OCI-LY1 (cell line): ENCODE measurements at regions not wholly inside any gene's neighbourhood (a gene's known extent, or its start where the extent isn't known, plus 50 kb on each side); places are given as distances from the start of the nearest gene placed in this dataset.

Experiments
- H2AFZ ChIP-seq: fragments of 200-600 bp; sonication (generic), shearing (Covaris generic); 2 replicates; pipeline ENCODE4 v1.6.0; 2014; ENCODE audit warnings: antibody characterized with exemption, mild to moderate bottlenecking, low read length
- H3F3A ChIP-seq: fragments of 200-600 bp; sonication (generic), shearing (Covaris generic); 2 replicates; pipeline ENCODE4 v1.6.0; 2014; ENCODE audit warnings: mild to moderate bottlenecking, antibody characterized with exemption, low read length, moderate library complexity; ENCODE audit not compliant: insufficient read depth
- H3K27ac ChIP-seq: fragments of 200-600 bp; sonication (generic); 2 replicates; pipeline ENCODE4 v1.5.1; 2014; ENCODE audit warnings: low read length, mixed run types, mild to moderate bottlenecking, low read depth; ENCODE audit not compliant: poor library complexity, severe bottlenecking
- H3K27me3 ChIP-seq: fragments of 200-600 bp; sonication (generic); 2 replicates; pipeline ENCODE4 v1.6.0; 2014; ENCODE audit warnings: antibody characterized with exemption, mild to moderate bottlenecking, low read length, moderate library complexity; ENCODE audit not compliant: insufficient read depth
- H3K36me3 ChIP-seq: fragments of 200-600 bp; sonication (generic); 2 replicates; pipeline ENCODE4 v1.6.1; 2014; ENCODE audit warnings: mild to moderate bottlenecking, antibody characterized with exemption, low read length, moderate library complexity, mixed read lengths; ENCODE audit not compliant: insufficient read depth
- H3K4me1 ChIP-seq: fragments of 200-600 bp; sonication (generic); 2 replicates; pipeline ENCODE4 v1.5.1; 2014; ENCODE audit warnings: mild to moderate bottlenecking, low read length, moderate library complexity; ENCODE audit not compliant: insufficient read depth, severe bottlenecking
- H3K4me2 ChIP-seq: fragments of 200-600 bp; sonication (generic), shearing (Covaris generic); 2 replicates; pipeline ENCODE4 v1.6.1; 2014; ENCODE audit warnings: low read length
- H3K4me3 ChIP-seq: fragments of 200-600 bp; sonication (generic); 2 replicates; pipeline ENCODE4 v1.5.1; 2014; ENCODE audit warnings: low read length, low read depth, mild to moderate bottlenecking, mixed read lengths; ENCODE audit not compliant: poor library complexity, severe bottlenecking
- H3K79me2 ChIP-seq: fragments of 200-600 bp; shearing (Covaris generic); 2 replicates; pipeline ENCODE4 v1.6.1; 2016; ENCODE audit warnings: mixed run types, low read length, mixed read lengths; ENCODE audit not compliant: insufficient read depth
- H3K9ac ChIP-seq: fragments of 200-600 bp; sonication (generic), shearing (Covaris generic); 2 replicates; pipeline ENCODE4 v1.6.1; 2014; ENCODE audit warnings: mild to moderate bottlenecking, low read length, mixed read lengths
- H3K9me2 ChIP-seq: fragments of 200-600 bp; sonication (generic), shearing (Covaris generic); 2 replicates; pipeline ENCODE4 v1.6.1; 2014; ENCODE audit warnings: low read depth, mild to moderate bottlenecking, low read length, mixed read lengths
- H3K9me3 ChIP-seq: fragments of 200-600 bp; shearing (Covaris generic); 2 replicates; pipeline ENCODE4 v1.6.1; 2014; ENCODE audit warnings: low read length, mixed read lengths
- H4K20me1 ChIP-seq: fragments of 200-600 bp; sonication (generic), shearing (Covaris generic); 2 replicates; pipeline ENCODE4 v1.6.0; 2016; ENCODE audit warnings: mild to moderate bottlenecking, low read length; ENCODE audit not compliant: insufficient read depth
- CTCF ChIP-seq: fragments of 200-600 bp; sonication (generic), shearing (Covaris generic); IDR thresholded peaks from 2 replicates; pipeline ENCODE4 v1.5.1; 2017; ENCODE audit warnings: mild to moderate bottlenecking, antibody characterized with exemption, low read length, moderate library complexity, mixed read lengths
- EZH2 ChIP-seq: fragments of 200-600 bp; sonication (generic), shearing (Covaris generic); IDR thresholded peaks from 2 replicates; pipeline ENCODE4 v1.8.0; 2017; ENCODE audit warnings: borderline replicate concordance, mixed run types, mild to moderate bottlenecking, antibody characterized with exemption, low read length, moderate library complexity, mixed read lengths

GRCh38 chr4:112933790-112934189 is 115.7 kb upstream of the ANK2 start:
- Histone ChIP-seq H4K20me1 (no peaks in the 10 kb centered on the region), H3F3A (no peaks in the 10 kb centered on the region), H3K9me2 (no peaks in the 10 kb centered on the region), H3K9me3 (no peaks in the 10 kb centered on the region), H3K4me1 (no peaks in the 10 kb centered on the region), H3K4me2 (no peak overlapping the region), H3K27ac (no peak overlapping the region), H3K36me3 (no peaks in the 10 kb centered on the region), H3K4me3 (no peak overlapping the region), H3K27me3 (no peaks in the 10 kb centered on the region), H2AFZ (no peak overlapping the region), H3K79me2 (no peaks in the 10 kb centered on the region), H3K9ac (no peak overlapping the region)
- no peak for TF ChIP-seq CTCF
- no peak for TF ChIP-seq EZH2

DNA sequence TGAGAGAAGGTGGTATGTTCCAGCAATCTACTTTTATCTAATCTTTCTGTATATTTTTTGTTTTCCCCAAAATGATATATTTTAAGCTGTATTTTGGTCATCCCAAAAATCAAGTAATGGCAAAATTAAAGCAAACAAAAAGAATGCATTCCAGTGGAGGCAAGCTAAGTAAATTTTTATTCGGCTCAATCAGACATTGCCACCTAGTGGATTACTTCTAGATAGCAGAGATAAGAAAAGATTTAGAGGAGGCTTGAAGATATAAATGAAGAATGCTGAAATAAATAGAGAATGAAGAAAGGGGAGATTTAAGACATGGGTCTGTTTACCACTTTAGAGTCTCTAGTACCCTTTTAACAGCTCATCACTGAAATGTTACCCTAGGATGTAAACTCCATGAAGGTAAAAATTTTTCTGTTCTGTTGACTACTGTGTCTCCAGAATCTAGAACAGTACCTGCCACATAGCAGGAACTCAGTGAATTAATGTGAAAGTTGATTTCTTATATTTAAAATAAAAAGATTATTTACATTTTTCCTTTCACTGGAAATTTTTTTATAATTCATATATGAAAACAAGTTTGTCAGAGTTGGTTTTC is 110.9 kb upstream of the ANK2 start:
- Histone ChIP-seq H2AFZ (no peak overlapping the region), H3K36me3 (no peaks in the 10 kb centered on the region), H3K27me3 (no peaks in the 10 kb centered on the region), H3F3A (no peaks in the 10 kb centered on the region), H3K9me2 (no peaks in the 10 kb centered on the region), H3K27ac (no peak overlapping the region), H3K9ac (no peak overlapping the region), H3K9me3 (no peaks in the 10 kb centered on the region), H3K4me3 (no peak overlapping the region), H3K4me2 (no peak overlapping the region), H4K20me1 (no peaks in the 10 kb centered on the region), H3K79me2 (no peaks in the 10 kb centered on the region), H3K4me1 (no peaks in the 10 kb centered on the region)
- no peak for TF ChIP-seq EZH2
- TF ChIP-seq CTCF = peak; percentile 77

DNA sequence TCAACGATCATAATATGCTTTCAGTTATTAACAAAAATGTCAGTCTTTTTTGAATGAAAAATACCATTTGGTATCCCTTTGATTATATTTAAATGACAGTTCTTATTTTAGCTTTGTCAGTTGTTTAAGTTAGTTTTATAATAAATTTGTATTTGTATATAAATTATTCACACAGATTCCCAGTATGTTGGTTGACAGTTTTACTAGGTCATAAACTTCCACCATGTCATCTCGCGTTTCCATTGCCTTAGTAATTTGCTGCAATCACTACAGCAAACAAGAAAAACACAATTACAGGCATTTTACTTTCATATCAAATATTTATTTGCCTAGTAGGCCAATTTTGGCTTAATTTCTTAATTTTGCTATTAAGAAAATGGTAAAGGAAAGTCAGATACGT is 109.6 kb upstream of the ANK2 start:
- H3K9ac ChIP-seq = no peak overlapping the region
- H3K4me3 ChIP-seq = no peak overlapping the region
- H3F3A ChIP-seq = no peaks in the 10 kb centered on the region
- H3K36me3 ChIP-seq = no peaks in the 10 kb centered on the region
- no peak overlapping the region for H2AFZ ChIP-seq
- no peaks in the 10 kb centered on the region for H3K79me2 ChIP-seq
- H3K4me1 ChIP-seq = no peaks in the 10 kb centered on the region
- TF ChIP-seq EZH2 (no peak), CTCF (no peak)
- H3K4me2 ChIP-seq = no peak overlapping the region
- peaks cover 3% of the 10 kb centered on the region; the same call in 1 of the 2 replicates for H3K27me3 ChIP-seq
- H3K9me2 ChIP-seq = no peaks in the 10 kb centered on the region
- H3K9me3 ChIP-seq = no peaks in the 10 kb centered on the region
- no peaks in the 10 kb centered on the region for H4K20me1 ChIP-seq
- no peak overlapping the region for H3K27ac ChIP-seq
